GM18511 (cell line): ENCODE measurements at regions not wholly inside any gene's neighbourhood (a gene's known extent, or its start where the extent isn't known, plus 50 kb on each side); places are given as distances from the start of the nearest gene placed in this dataset.

Source experiments
- ATAC-seq: cut with Tn5 transposase; IDR thresholded peaks from one replicate; pipeline ENCODE4 v1.9.1; 2021; ENCODE audit warnings: mild to moderate bottlenecking, moderate library complexity; ENCODE audit not compliant: unreplicated experiment

DNA sequence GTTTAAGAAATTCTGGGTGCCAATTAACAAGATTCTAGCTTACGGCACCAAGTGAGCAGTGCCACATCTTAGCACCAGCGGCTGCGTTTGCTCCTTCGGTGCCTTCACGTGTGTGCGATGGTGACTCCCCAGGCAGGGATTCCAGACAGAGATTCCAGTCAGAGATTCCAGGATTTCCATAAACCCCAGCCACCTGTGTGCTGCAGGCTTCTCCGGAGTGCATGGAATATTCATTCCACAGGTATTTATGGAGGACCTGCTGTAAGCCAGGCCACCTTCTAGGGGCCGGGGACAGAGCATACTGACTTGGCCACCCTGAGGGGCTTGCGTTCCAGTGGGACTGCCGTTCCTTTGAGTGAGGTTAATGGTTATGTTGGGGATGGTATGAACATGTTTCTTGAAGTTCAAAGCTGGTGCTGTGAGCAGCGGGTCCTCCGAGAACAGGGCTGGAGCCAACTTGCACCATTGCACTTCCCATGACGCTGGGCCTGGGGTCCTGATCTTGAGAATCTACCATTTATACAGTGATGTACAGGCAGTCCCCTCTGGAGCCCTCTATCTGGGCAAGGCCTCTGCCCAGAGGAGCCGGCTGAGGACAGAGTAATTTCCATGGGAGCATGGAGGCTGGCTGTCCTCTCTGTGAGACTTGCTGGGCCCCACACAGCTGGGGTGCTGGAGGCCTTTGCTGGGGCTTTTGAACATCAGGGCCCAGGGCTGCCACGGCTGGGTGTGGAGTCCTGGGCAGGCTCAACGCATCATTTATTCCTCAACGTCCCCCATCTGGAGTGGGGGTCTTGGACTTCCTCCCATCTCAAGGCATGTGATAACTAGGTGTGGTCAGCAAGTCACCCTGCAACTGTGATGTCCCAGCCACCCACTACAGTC lies 58.8 kb upstream of the AJAP1 start:
- ATAC-seq = no peak

DNA sequence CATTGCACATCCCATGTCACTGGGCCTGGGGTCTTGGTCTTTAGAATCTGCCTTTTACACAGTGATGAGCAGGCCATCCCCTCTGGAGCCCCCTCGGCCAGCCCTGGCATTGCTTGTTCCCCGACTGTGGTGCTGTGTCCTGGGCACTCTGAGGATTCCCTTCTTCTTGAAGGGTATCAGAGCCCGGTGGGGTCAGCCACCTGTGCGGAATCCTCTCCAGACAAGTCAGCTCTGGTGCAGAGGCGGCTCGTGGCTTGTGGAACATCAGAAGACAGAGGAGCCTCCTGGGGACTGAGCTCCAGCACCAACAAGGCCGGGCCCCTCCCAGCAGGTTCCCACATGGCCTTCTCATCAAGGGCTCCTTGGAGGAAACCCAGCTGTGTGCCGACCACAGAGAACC lies 57.9 kb upstream of the AJAP1 start:
- ATAC-seq = no peak

DNA sequence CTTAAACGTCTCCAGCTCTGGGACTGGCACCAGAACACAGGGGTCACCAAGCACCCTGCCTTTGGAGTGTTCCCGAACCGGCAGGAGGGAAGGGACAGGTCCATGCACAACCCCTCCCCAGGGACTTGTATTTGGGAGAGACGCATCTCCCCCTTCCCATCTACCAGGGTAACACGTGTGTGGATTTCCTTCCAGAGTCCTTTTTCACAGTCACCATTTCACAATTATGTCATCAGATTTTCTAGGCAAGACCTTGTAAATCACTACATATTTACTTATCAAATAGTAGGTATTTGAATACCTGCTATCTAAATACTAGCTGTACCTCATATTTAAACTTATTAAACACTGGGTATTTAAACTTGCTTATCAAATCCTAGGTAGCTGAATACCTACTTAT lies 57.4 kb upstream of the AJAP1 start:
- no peak for ATAC-seq

DNA sequence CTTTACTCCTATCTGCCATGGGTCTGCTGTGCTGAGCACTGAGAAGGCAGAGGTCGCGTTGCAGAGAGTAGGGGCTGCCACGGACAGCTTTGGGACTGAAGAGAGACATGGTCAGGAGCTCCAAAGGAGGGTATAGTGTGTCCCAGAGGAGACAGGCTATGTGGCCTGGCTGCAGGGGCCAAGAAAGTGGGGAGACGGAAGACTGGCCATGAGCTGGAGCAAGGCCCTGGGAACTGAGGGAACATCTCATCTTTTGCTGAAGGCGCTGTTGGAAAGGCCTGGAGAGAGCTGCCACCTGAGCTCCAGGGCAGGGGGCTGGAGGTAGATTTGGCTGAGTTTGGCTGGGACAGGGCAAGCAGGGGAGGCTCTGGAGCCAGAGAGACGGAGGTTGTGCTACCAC lies 55.8 kb upstream of the AJAP1 start:
- no peak for ATAC-seq

DNA sequence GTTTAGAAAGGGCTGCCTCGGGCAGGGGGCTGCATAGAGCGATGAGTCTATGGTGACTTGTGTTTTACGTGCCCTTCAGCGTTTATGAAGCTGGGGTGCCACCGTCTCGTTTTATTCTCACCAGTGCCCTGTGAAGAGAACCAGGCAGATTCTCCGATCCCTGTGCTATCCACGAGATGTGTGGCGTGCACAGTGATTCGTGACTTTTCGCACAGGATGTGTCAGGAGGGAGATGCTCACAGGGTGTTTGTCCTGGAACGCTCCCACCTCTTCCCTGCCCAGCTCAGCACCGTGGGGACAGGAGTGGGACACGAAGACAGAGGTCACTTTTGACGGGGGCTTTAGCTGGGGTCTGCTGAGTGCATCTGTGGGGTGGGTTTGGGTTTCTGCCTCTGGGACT lies 54.9 kb upstream of the AJAP1 start:
- no peak for ATAC-seq

DNA sequence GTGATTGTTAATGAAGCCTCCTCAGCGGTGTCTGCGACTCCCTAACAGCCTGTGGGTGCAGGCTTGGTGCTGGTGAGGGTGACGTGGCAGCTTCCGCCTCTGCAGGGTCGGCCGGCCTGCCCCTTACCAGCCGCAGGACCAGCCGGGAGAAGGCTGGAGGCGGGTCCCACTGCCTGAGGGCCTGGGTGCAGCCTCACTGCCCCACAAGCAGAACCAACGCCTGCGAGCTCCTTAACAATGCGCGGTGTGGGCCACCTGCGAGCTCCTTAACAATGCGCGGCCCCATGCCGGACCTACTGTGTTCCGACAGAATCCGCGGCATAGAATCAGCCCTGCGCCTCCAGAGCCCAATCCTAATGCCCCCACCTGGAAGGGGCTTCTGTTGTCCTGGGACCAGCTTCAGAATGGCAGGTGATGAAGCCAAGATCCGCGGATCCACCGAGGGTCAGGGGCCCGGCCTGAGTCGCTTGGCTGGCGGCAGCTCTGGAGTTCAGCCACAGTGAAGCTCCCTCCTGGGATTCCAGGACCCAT lies 54.4 kb upstream of the AJAP1 start:
- ATAC-seq = no peak

DNA sequence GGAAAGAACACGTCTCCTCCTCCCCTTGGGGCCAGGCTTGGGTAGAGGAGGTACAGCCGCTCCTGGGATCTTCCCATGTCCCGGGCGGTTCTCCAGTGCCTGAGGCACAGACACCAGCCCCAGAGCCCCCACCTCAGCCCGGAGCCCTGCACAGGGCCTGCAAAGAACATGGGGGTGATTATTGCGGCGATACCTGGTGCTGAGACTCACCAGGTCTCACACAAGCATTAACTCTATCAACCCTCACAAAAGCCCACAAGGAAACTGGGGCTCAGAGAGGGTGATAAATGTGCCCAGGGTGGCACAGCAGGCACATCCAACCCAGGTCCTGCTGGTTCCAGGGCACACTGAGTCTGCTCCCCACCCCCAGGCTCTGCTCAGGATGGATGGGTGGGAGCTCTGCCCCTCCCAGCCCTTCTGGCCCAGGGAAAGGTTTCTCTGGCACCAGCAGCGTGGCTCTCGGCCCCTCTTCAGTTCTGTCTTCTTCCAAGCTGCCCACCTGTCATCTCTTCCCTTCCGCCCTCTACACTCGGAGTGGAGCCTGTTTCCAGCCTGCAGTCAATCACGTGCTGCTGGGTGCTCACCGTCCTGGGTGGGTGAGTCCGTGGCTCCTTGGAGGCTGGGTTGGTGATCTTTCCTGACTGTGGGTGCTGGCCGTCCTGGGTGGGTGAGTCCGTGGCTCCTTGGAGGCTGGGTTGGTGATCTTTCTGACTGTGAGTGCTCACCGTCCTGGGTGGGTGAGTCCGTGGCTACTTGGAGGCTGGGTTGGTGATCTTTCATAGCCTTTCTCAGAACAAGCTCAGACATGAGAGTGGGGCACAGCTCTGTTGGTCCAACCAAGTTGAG lies 53.6 kb upstream of the AJAP1 start:
- ATAC-seq = no peak

DNA sequence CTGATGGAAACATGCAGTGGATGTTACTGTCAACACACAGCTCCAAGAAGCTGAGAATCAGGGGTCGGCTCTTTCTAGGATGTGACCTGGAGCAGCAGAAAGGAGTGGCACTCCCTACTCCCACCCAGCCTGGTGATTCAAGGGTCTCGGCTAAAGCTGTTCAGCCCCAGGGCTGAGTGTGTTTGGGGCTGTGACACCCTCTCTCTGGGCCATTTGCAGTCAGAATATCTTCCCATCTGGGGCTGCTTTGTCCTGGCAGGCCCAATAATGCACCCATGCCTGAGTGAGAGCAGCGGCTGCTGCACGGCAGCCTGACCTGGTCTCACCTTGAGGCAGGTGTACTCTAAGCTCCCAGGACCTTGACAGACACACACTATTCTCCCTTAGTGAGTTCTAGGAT lies 52.5 kb upstream of the AJAP1 start:
- ATAC-seq = no peak

DNA sequence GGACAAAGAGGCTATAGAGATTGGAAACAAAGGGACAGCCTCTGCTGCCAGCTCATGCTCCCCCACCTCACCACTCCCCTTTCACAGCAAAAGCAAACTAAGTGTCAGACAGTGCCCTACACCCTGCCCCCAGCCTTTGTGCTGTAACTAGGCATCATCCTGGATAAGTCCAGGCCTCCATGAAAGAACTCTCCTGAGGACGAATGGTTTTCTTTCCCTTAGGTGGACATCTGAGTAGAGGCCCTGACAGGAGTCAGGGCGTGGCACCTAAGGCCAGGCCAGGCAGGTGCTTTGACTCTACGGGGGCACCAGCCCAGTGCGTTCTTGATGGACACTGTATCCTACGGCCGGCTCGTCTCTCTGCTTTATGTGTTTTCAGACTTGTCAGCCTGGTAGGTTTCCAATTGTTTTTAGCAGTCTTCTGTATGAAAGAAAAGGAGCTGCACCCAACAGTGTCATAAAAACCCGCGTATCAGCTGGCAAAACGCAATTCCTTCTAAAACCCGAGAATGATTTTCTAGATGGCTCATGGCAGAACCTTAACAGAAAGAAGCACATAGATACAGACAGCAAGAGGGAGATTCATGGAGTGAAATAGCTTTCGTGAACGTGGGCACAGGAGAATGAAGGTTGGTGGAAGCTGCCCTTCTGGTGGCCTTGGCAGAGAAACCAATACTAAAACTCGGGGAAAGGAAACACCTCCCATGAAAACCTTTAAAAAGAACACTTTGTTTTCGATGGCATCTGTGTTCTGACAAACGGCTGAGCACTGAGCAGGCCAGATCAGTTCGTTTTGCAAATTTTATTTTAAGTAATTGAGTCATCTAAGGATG lies 51.7 kb upstream of the AJAP1 start:
- ATAC-seq = no peak

DNA sequence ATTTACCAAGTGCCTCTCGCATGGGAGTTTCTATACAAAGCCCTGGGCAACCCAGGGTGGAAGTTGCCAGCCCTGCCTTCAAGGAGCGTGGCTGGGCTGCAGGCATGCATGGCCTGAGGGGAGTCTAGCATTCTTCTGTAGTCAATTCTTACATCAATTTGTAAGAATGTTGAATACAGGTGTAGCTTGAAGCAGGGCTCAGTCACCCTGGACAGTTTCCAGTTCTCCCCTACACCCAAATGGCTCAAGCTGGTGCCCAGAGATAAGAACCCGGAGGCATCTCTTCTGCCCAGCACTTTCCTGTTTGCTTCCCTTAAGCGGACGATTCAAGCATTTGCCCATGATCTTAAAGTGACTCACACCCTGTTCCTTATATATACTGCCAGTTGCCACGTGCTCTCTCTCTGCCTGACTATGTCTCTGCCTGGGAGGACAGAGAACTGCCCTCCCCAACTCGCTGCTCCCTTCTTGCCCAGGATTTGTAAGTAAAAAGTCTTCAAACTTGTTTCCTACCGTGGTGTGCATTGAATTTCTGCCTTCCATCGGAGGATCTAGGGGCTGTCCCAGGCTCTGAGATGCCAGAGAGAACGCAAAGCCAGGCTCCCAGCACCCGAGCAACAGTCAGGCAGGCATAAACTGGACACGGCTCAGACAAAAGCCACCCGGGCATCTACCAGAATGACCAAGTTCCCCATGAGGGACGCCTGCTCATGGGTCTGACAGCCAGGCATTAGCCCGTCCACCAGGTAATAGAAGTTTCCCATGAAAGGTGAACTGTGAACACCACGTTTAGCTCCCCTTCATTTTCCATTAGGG lies 50.9 kb upstream of the AJAP1 start:
- no peak for ATAC-seq
